Calu3 (cell line): ENCODE measurements at regions not wholly inside any gene's neighbourhood (a gene's known extent, or its start where the extent isn't known, plus 50 kb on each side); places are given as distances from the start of the nearest gene placed in this dataset.

Experiments
- BruUV-seq: library from RNA; stranded (reverse); fragments of 400-500 nt; replicated peaks from 2 replicates; lab custom pipeline; 2021; lab: Mats Ljungman, UMichigan
- CTCF ChIA-PET: fragments of 300-600 bp; sonication (Branson Sonifier 250); formaldehyde crosslinking; loops from one replicate; lab custom pipeline; 2022; ENCODE audit warnings: antibody characterized with exemption; lab: Charles Lee
- DNase-seq: peaks from one replicate; pipeline ENCODE4 v3.0.0; 2022
- H3K27ac Mint-ChIP-seq: one replicate; pipeline ENCODE4 v1.8.0; 2022; ENCODE audit warnings: mixed read lengths; ENCODE audit not compliant: unreplicated experiment
- H3K27me3 Mint-ChIP-seq: one replicate; pipeline ENCODE4 v1.8.0; 2022; ENCODE audit warnings: mixed read lengths; ENCODE audit not compliant: unreplicated experiment
- H3K36me3 Mint-ChIP-seq: one replicate; pipeline ENCODE4 v1.8.0; 2022; ENCODE audit warnings: mild to moderate bottlenecking, moderate library complexity, mixed read lengths; ENCODE audit not compliant: insufficient read depth, unreplicated experiment
- H3K4me1 Mint-ChIP-seq: one replicate; pipeline ENCODE4 v1.8.0; 2022; ENCODE audit warnings: mild to moderate bottlenecking, low read depth, mixed read lengths; ENCODE audit not compliant: unreplicated experiment
- H3K4me3 Mint-ChIP-seq: one replicate; pipeline ENCODE4 v1.8.0; 2022; ENCODE audit warnings: mild to moderate bottlenecking, low read depth, moderate library complexity, mixed read lengths; ENCODE audit not compliant: unreplicated experiment
- H3K9me3 Mint-ChIP-seq: one replicate; pipeline ENCODE4 v1.8.0; 2022; ENCODE audit warnings: low read depth, mixed read lengths; ENCODE audit not compliant: unreplicated experiment
- intact Hi-C: fragments of 100-400 bp; cut with micrococcal nuclease; formaldehyde crosslinking; loops from one replicate; pipeline ENCODE4 v1.10.0; 2022; ENCODE audit not compliant: unreplicated experiment
- TF ChIP-seq, protein P1 (sequence below): fragments of 200-600 bp; IDR thresholded peaks from one replicate; pipeline ENCODE4 v1.8.0; 2022; ENCODE audit warnings: antibody characterized with exemption; ENCODE audit not compliant: unreplicated experiment

DNA sequence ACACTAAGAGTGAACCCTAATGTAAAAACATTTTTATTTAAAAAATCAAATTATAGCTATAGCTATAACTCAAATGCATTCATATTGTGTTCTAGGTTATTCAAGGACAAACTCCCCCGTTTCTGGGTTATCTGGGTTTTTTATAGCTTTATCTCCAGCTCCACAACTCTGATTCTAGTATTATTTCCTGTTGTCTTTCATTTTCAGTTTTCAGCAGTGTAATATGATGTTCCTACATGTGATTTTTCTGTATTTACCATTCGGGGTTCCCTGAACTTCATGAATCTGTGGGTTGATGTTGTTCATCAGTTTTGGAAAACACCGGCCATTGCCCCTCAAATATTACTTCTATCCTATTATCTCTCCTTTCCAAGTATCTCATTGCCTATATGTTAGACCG is 221.9 kb upstream of the FOXN3 start:
- Mint-ChIP-seq H3K27me3 (no peaks in the 10 kb centered on the region), H3K36me3 (no peaks in the 10 kb centered on the region), H3K4me3 (no peak overlapping the region), H3K27ac (no peak overlapping the region), H3K9me3 (peaks cover 11% of the 10 kb centered on the region), H3K4me1 (no peaks in the 10 kb centered on the region)
- CTCF ChIA-PET = no interaction called here
- no peak for DNase-seq
- TF ChIP-seq, protein P1, sequence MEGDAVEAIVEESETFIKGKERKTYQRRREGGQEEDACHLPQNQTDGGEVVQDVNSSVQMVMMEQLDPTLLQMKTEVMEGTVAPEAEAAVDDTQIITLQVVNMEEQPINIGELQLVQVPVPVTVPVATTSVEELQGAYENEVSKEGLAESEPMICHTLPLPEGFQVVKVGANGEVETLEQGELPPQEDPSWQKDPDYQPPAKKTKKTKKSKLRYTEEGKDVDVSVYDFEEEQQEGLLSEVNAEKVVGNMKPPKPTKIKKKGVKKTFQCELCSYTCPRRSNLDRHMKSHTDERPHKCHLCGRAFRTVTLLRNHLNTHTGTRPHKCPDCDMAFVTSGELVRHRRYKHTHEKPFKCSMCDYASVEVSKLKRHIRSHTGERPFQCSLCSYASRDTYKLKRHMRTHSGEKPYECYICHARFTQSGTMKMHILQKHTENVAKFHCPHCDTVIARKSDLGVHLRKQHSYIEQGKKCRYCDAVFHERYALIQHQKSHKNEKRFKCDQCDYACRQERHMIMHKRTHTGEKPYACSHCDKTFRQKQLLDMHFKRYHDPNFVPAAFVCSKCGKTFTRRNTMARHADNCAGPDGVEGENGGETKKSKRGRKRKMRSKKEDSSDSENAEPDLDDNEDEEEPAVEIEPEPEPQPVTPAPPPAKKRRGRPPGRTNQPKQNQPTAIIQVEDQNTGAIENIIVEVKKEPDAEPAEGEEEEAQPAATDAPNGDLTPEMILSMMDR = no peak
- BruUV-seq = no TSS peak
- intact Hi-C loops = no loop called here

DNA sequence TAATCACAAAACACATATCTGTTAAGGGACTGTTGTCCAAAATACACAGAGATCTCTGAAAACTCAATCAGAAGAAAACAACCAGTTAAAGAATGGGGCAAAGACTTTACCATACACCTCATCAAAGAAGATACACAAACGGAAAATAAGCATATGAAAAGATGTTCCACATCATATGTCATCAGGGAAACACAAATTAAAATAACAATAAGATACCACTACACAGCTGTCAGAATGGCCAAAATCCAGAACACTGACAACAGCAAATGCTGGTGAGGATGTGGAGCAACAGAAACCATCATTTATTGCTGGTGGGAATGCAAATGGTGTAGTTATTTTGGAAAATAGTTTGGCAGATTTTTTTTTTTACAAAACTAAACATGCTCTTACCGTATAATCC is 220.5 kb upstream of the FOXN3 start:
- Mint-ChIP-seq H3K27ac (no peak overlapping the region), H3K36me3 (no peaks in the 10 kb centered on the region), H3K4me3 (no peak overlapping the region), H3K27me3 (no peaks in the 10 kb centered on the region), H3K4me1 (no peaks in the 10 kb centered on the region), H3K9me3 (peaks cover 11% of the 10 kb centered on the region)
- no peak for DNase-seq
- CTCF ChIA-PET = no interaction called here
- BruUV-seq = no TSS peak
- intact Hi-C loops = no loop called here
- TF ChIP-seq, protein P1 = no peak

DNA sequence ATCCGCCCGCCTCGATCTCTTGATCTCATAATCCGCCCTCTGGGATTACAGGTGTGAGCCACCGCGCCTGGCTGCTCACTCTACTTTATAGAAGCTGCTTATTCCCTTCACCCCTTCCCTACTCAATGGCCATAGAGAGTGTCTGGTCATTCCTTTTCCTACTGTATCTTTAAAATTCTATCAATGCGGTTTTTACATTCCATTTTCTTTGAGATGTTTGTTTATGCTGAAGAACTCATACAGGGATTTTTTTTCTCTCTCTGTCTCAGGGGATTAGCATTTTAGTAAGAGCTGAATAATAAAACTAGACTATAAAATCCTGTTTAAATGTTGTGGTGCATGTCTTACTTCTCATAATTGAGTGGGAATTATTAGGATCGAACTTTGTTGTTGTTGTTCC is 218.6 kb upstream of the FOXN3 start:
- H3K27ac Mint-ChIP-seq = no peak overlapping the region
- no peaks in the 10 kb centered on the region for H3K27me3 Mint-ChIP-seq
- CTCF ChIA-PET = no interaction called here
- BruUV-seq = no TSS peak
- H3K36me3 Mint-ChIP-seq = no peaks in the 10 kb centered on the region
- intact Hi-C loops = no loop called here
- no peak for DNase-seq
- H3K4me3 Mint-ChIP-seq = no peak overlapping the region
- peaks cover 11% of the 10 kb centered on the region for H3K9me3 Mint-ChIP-seq
- H3K4me1 Mint-ChIP-seq = no peaks in the 10 kb centered on the region
- TF ChIP-seq, protein P1 = no peak

DNA sequence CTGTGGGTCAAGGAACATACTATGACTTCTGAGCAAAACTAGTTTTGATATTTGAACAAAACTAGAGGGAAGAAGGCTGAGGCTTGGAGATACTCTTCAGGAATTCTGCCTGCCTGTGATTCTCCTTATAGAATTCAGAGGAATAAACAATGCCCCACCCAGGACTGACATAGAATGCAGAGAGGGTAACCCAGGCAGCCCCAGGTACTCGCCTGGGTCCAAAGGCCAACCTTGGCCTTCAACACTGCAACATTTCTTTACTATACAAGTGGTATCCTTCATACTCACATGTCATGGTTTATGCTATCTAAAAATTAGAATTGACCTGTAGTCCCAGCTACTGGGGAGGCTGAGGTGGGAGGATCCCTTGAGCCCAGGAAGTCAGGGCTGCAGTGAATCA is 217.0 kb upstream of the FOXN3 start:
- CTCF ChIA-PET = no interaction called here
- TF ChIP-seq, protein P1 = no peak
- no peak overlapping the region for H3K27ac Mint-ChIP-seq
- intact Hi-C loops = no loop called here
- H3K9me3 Mint-ChIP-seq = peaks cover 4% of the 10 kb centered on the region
- no TSS peak for BruUV-seq
- H3K36me3 Mint-ChIP-seq = no peaks in the 10 kb centered on the region
- no peaks in the 10 kb centered on the region for H3K4me1 Mint-ChIP-seq
- no peak overlapping the region for H3K4me3 Mint-ChIP-seq
- DNase-seq = no peak
- no peaks in the 10 kb centered on the region for H3K27me3 Mint-ChIP-seq
